GM18909 (cell line): ENCODE measurements at regions not wholly inside any gene's neighbourhood (a gene's known extent, or its start where the extent isn't known, plus 50 kb on each side); places are given as distances from the start of the nearest gene placed in this dataset.
"Not testable (repeated sequence)": the region's sequence is repeated elsewhere in the genome, so short reads cannot be mapped to it uniquely, and the experiment has no call there.

Source experiments
- ATAC-seq: cut with Tn5 transposase; IDR thresholded peaks from one replicate; pipeline ENCODE4 v1.9.1; 2021; ENCODE audit warnings: mild to moderate bottlenecking; ENCODE audit not compliant: unreplicated experiment, poor library complexity

- ATAC-seq: no peak
Observed at GRCh38 chr4:42205541-42205940, 53.1 kb upstream of the BEND4 start.

GRCh38 chr4:42216664-42217063 lies 64.2 kb upstream of the BEND4 start:
- ATAC-seq: no peak

- no peak for ATAC-seq
Observed at GRCh38 chr4:42225286-42225685, 72.8 kb upstream of the BEND4 start.

- ATAC-seq: no peak
Observed at GRCh38 chr4:42234817-42235216, 82.4 kb upstream of the BEND4 start.

- ATAC-seq: no peak
Observed at GRCh38 chr4:42235304-42236021, 83.0 kb upstream of the BEND4 start.

- ATAC-seq: no peak
Observed at GRCh38 chr4:42237010-42237409, 84.6 kb upstream of the BEND4 start.

- ATAC-seq: no peak
Observed at GRCh38 chr4:42237451-42237850, 85.0 kb upstream of the BEND4 start.

- no peak for ATAC-seq
Observed at GRCh38 chr4:42248972-42249371, 96.5 kb upstream of the BEND4 start.

- no peak for ATAC-seq
Observed at GRCh38 chr4:42252315-42252714, 99.9 kb upstream of the BEND4 start.

- not testable (repeated sequence) for ATAC-seq
Observed at GRCh38 chr4:42257645-42258044, 105.2 kb upstream of the BEND4 start.

GRCh38 chr4:42262701-42263490 lies 110.4 kb upstream of the BEND4 start:
- no peak for ATAC-seq

- ATAC-seq: no peak
Observed at GRCh38 chr4:42265782-42266602, 113.5 kb upstream of the BEND4 start.

- no peak for ATAC-seq
Observed at GRCh38 chr4:42267724-42268123, 115.3 kb upstream of the BEND4 start.

- no peak for ATAC-seq
Observed at GRCh38 chr4:42268824-42269223, 116.4 kb upstream of the BEND4 start.

- ATAC-seq: no peak
Observed at GRCh38 chr4:42271096-42271495, 118.6 kb upstream of the BEND4 start.

GRCh38 chr4:42277291-42277690 lies 120.0 kb upstream of the SHISA3 start:
- no peak for ATAC-seq

- ATAC-seq: peak; percentile 37
Observed at GRCh38 chr4:42278709-42279324, 118.5 kb upstream of the SHISA3 start.

GRCh38 chr4:42280327-42281095 lies 116.8 kb upstream of the SHISA3 start:
- no peak for ATAC-seq

GRCh38 chr4:42281324-42282020 lies 115.8 kb upstream of the SHISA3 start:
- ATAC-seq: peak; percentile 67
